CD14-positive monocyte (primary cell): ENCODE measurements at regions not wholly inside any gene's neighbourhood (a gene's known extent, or its start where the extent isn't known, plus 50 kb on each side); places are given as distances from the start of the nearest gene placed in this dataset.

Experiments
- DNase-seq, 3 donors: peaks; one replicate each; pipeline ENCODE4 v3.0.0-alpha.2; 2011 to 2022
- H2AFZ ChIP-seq: 2 replicates; pipeline ENCODE4 v1.6.0; 2012; ENCODE audit warnings: mild to moderate bottlenecking, low read depth, low read length, inconsistent platforms; ENCODE audit not compliant: insufficient read depth, poor library complexity, severe bottlenecking
- H3K27ac ChIP-seq, 2 donors: 1 replicate in 1 of 2; 2 replicates in 1 of 2; pipeline ENCODE4 v1.5.1; 2012 to 2013; ENCODE audit warnings: low read length in 2 of 2, control low read depth in 1 of 2, inconsistent platforms in 1 of 2, low read depth in 1 of 2, mild to moderate bottlenecking in 1 of 2
- H3K27me3 ChIP-seq, 2 donors: one replicate each; pipeline versions ENCODE4 v1.6.0 to v1.6.1; 2011 to 2013; ENCODE audit warnings: low read length in 2 of 2; ENCODE audit not compliant: control insufficient read depth in 2 of 2, insufficient read depth in 2 of 2
- H3K36me3 ChIP-seq, 2 donors: replicated peaks in 1 of 2; 1 replicate in 1 of 2; 2 replicates in 1 of 2; pipeline versions ENCODE4 v1.5.1 to v1.6.1; 2012 to 2013; ENCODE audit warnings: low read length in 2 of 2, control low read depth in 1 of 2, inconsistent platforms in 1 of 2, mild to moderate bottlenecking in 1 of 2; ENCODE audit not compliant: insufficient read depth in 2 of 2, control insufficient read depth in 1 of 2
- H3K4me1 ChIP-seq, 2 donors: 1 replicate in 1 of 2; 2 replicates in 1 of 2; pipeline versions ENCODE4 v1.5.1 to v1.6.1; 2012 to 2013; ENCODE audit warnings: low read length in 2 of 2, control low read depth in 1 of 2, inconsistent platforms in 1 of 2, mild to moderate bottlenecking in 1 of 2, moderate library complexity in 1 of 2; ENCODE audit not compliant: insufficient read depth in 2 of 2, control insufficient read depth in 1 of 2
- H3K4me2 ChIP-seq: replicated peaks from 2 replicates; pipeline ENCODE3; 2012; ENCODE audit warnings: low read length, moderate library complexity, mild to moderate bottlenecking; ENCODE audit not compliant: poor library complexity, severe bottlenecking; ENCODE audit errors: extremely low read depth
- H3K4me3 ChIP-seq, 3 experiments: fragments of 200-600 bp in 1 of 3; sonication (generic) in 1 of 3; replicated peaks in 1 of 3; 1 replicate in 2 of 3; 2 replicates in 1 of 3; pipeline ENCODE4 v1.5.1; 2011 to 2013; ENCODE audit warnings: low read length in 3 of 3, mild to moderate bottlenecking in 3 of 3, control low read depth in 2 of 3, low read depth in 2 of 3, inconsistent platforms in 1 of 3, moderate library complexity in 1 of 3
- H3K79me2 ChIP-seq: 2 replicates; pipeline ENCODE4 v1.6.0; 2012; ENCODE audit warnings: mild to moderate bottlenecking, control low read depth, inconsistent platforms, low read length, moderate library complexity; ENCODE audit not compliant: insufficient read depth
- H3K9ac ChIP-seq: 2 replicates; pipeline ENCODE4 v1.6.0; 2017; ENCODE audit warnings: low read length, mild to moderate bottlenecking; ENCODE audit not compliant: insufficient read depth, poor library complexity, severe bottlenecking
- H3K9me3 ChIP-seq, 2 donors: replicated peaks in 1 of 2; 1 replicate in 1 of 2; 2 replicates in 1 of 2; pipeline versions ENCODE4 v1.5.1 to v1.6.1; 2012 to 2013; ENCODE audit warnings: low read length in 2 of 2, control low read depth in 1 of 2; ENCODE audit not compliant: control insufficient read depth in 1 of 2, insufficient read depth in 1 of 2
- H4K20me1 ChIP-seq: 2 replicates; pipeline ENCODE4 v1.6.0; 2012; ENCODE audit warnings: mild to moderate bottlenecking, low read length, control low read depth, moderate library complexity; ENCODE audit not compliant: insufficient read depth
- H3K27ac Mint-ChIP-seq, 7 donors: one replicate each; pipeline ENCODE4 v1.8.0; 2020; ENCODE audit warnings: mild to moderate bottlenecking in 7 of 7, mixed read lengths in 7 of 7, moderate library complexity in 6 of 7, inconsistent platforms in 2 of 7
- H3K27me3 Mint-ChIP-seq, 3 donors: one replicate each; pipeline ENCODE4 v1.8.0; 2021 to 2022; ENCODE audit warnings: low read depth in 3 of 3, mild to moderate bottlenecking in 3 of 3, mixed read lengths in 3 of 3, moderate library complexity in 3 of 3, inconsistent platforms in 1 of 3
- H3K36me3 Mint-ChIP-seq, 2 donors: one replicate each; pipeline ENCODE4 v1.8.0; 2020; ENCODE audit warnings: mixed read lengths in 2 of 2, inconsistent platforms in 1 of 2, mild to moderate bottlenecking in 1 of 2
- H3K4me1 Mint-ChIP-seq: one replicate; pipeline ENCODE4 v1.8.0; 2020; ENCODE audit warnings: mild to moderate bottlenecking, mixed read lengths
- H3K4me3 Mint-ChIP-seq, 2 donors: one replicate each; pipeline ENCODE4 v1.8.0; 2020; ENCODE audit warnings: mild to moderate bottlenecking in 2 of 2, mixed read lengths in 2 of 2, moderate library complexity in 1 of 2
- H3K9me3 Mint-ChIP-seq, 7 donors: one replicate each; pipeline ENCODE4 v1.8.0; 2020 to 2022; ENCODE audit warnings: mixed read lengths in 7 of 7, mild to moderate bottlenecking in 6 of 7, moderate library complexity in 6 of 7, inconsistent platforms in 2 of 7
- intact Hi-C, 2 donors: fragments of 100-400 bp; cut with micrococcal nuclease; formaldehyde crosslinking; loops; one replicate each; pipeline versions ENCODE4 v1.15.0 to v1.15.1; 2023
- TF ChIP-seq, protein P1 (sequence below): fragments of 200-600 bp; IDR thresholded peaks from one replicate; pipeline ENCODE4 v1.8.0; 2022; ENCODE audit warnings: antibody characterized with exemption, mild to moderate bottlenecking

- Mint-ChIP-seq H3K27ac (no peak overlapping the region), H3K27me3 (no peaks in the 10 kb centered on the region), H3K9me3 (peaks cover 0 to 3% (median 0%) of the 10 kb centered on the region in 7 donors), H3K36me3 (no peaks in the 10 kb centered on the region), H3K4me1 (no peaks in the 10 kb centered on the region), H3K4me3 (no peak overlapping the region)
- no peak for DNase-seq
- Histone ChIP-seq H3K4me3 (no peak overlapping the region), H4K20me1 (no peaks in the 10 kb centered on the region), H3K9me3 (no peaks in the 10 kb centered on the region), H3K4me2 (no peak overlapping the region), H3K4me1 (no peaks in the 10 kb centered on the region), H3K9ac (no peak overlapping the region), H2AFZ (no peak overlapping the region), H3K27me3 (no peaks in the 10 kb centered on the region), H3K27ac (no peak overlapping the region), H3K36me3 (no peaks in the 10 kb centered on the region), H3K79me2 (no peaks in the 10 kb centered on the region)
- TF ChIP-seq, protein P1, sequence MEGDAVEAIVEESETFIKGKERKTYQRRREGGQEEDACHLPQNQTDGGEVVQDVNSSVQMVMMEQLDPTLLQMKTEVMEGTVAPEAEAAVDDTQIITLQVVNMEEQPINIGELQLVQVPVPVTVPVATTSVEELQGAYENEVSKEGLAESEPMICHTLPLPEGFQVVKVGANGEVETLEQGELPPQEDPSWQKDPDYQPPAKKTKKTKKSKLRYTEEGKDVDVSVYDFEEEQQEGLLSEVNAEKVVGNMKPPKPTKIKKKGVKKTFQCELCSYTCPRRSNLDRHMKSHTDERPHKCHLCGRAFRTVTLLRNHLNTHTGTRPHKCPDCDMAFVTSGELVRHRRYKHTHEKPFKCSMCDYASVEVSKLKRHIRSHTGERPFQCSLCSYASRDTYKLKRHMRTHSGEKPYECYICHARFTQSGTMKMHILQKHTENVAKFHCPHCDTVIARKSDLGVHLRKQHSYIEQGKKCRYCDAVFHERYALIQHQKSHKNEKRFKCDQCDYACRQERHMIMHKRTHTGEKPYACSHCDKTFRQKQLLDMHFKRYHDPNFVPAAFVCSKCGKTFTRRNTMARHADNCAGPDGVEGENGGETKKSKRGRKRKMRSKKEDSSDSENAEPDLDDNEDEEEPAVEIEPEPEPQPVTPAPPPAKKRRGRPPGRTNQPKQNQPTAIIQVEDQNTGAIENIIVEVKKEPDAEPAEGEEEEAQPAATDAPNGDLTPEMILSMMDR, result no peak
- intact Hi-C loops, result no loop called here
Measured at GRCh38 chr4:75141162-75141561, 208.2 kb downstream of the PARM1 start.

- peaks cover 0 to 2% (median 0%) of the 10 kb centered on the region in 3 donors for H3K27me3 Mint-ChIP-seq
- Histone ChIP-seq H3K79me2 (no peaks in the 10 kb centered on the region), H3K4me2 (no peak overlapping the region), H3K4me3 (no peak overlapping the region), H3K27ac (no peak overlapping the region), H2AFZ (no peak overlapping the region), H3K4me1 (no peaks in the 10 kb centered on the region), H3K9ac (no peak overlapping the region), H3K9me3 (no peaks in the 10 kb centered on the region), H3K36me3 (no peaks in the 10 kb centered on the region), H4K20me1 (no peaks in the 10 kb centered on the region), H3K27me3 (no peaks in the 10 kb centered on the region)
- intact Hi-C loops, result no loop called here
- H3K36me3 Mint-ChIP-seq, result no peaks in the 10 kb centered on the region
- TF ChIP-seq, protein P1, result no peak
- H3K27ac Mint-ChIP-seq, result no peak overlapping the region
- H3K9me3 Mint-ChIP-seq, result peaks cover 0 to 4% (median 0%) of the 10 kb centered on the region in 7 donors
- no peaks in the 10 kb centered on the region for H3K4me1 Mint-ChIP-seq
- DNase-seq, result no peak
- no peak overlapping the region for H3K4me3 Mint-ChIP-seq
Measured at GRCh38 chr4:75137302-75137701, 204.4 kb downstream of the PARM1 start.
